ENCODE measurements at regions not wholly inside any gene's neighbourhood (a gene's known extent, or its start where the extent isn't known, plus 50 kb on each side); places are given as distances from the start of the nearest gene placed in this dataset.

GRCh38 chr3:71865727-71866126 is 80.8 kb upstream of the PROK2 start:
- DNase-seq (ENCODE audit: extremely low read depth, low read depth): no peak

- no peak for DNase-seq (ENCODE audit: extremely low read depth, low read depth)
These were observed 78.7 kb upstream of the PROK2 start for GRCh38 chr3:71863563-71864190.

DNA sequence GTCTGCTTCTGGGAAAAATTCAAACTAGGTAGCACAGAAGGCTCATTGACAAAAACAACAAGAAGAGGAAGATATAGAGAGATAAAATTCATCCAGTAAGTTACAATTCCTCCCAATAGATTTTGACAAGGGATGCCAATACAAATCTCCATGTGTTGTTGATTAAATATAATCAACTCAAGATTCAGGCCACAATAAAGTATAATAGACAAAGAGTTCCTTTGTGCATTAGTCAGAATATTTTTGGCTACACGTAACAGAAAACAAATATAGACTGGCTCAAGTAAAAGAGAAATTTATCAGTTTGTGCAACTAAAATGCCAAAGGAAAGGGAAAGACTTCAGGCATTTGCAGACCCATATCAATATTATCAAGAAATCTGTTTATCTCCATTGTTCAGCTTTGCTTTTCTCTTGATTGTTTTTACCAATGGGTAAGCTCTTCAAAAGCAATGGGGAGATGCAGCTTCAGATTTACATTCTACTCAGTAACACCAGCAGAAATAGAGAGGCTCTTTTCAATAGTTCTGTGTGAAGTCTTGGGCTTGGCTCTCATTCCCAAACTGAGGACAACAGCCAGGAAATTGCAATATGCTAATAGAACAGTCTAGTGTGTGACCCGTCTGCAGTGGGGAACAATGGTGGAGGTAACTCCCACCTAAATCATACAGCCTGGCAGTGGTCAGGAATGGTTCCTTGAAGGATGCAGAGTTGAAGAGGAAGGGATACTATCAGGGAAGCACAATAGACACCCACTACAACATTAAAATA is 77.6 kb upstream of the PROK2 start:
- no peak for DNase-seq (ENCODE audit: extremely low read depth, low read depth)

- peak; percentile 25 for DNase-seq (ENCODE audit: extremely low read depth, low read depth)
These were observed 74.2 kb upstream of the PROK2 start for GRCh38 chr3:71859123-71859519.

DNA sequence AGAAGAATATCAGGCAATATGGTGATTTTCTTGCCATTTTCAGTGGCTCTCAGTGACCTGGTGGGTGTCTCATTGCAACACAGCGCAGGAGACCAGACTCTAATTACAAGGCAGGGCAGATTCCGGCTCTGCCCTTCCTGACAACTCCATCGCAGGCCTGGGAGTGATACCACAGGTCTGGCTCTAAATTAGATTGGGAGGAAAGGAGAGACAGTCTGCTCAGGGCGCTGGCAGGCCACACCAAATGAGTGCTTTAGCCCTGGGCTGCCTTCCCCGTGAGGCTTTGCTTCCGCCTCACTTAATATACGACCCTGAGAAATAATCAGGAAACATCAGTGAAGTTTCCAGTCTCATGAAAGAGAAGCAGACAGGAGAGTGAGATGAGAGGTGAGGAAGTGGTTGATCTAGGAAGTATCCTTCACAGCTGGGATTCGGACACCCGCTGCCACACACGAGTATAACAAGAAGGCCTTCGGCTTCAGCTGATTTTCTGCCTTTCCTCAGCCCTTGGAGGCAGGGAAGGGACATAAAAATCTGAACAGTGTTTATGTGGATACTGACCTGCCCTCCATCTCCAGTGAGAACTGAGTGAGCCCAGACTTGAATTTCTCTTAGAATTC is 73.7 kb upstream of the PROK2 start:
- no peak for DNase-seq (ENCODE audit: extremely low read depth, low read depth)

GRCh38 chr3:71857956-71858355 is 73.0 kb upstream of the PROK2 start:
- DNase-seq (ENCODE audit: extremely low read depth, low read depth): no peak

DNA sequence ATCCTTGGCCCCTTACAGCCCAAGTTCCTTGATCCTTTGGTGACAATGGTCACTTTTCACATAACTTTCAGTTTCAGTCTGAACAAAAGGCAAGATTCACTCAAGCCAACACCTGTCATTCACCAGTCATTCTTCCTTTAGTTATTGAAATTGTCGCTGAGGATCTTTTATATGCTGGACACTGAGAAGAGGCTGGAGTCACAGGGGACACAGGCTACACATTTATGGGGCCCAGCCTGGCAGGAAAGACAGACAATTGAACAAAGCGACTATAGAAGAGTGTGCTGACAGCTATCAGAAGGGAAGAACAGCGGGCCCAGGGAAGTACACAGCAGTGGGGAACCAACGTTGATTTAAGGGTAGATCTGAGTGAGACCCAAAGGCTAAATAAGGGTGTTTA is 69.8 kb upstream of the PROK2 start:
- no peak for DNase-seq (ENCODE audit: extremely low read depth, low read depth)

DNA sequence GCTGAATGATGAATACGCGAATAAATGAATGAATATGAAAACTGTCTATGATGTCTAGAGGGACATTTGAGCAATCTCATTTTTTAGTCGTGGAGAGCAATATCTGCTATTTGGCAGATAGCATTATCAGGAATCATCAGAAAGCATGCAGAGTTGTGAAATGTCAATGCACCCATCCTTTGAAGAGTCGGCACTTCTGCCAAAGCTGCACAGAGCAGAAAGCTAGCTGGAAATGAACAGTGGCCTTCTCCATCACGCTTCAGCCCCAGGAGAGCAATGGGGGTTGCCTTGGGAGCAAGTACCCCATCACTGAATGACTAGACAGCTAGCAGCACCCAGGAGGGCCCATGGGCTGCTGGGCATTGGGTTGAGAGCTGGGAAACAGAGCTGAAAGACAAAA is 69.1 kb upstream of the PROK2 start:
- DNase-seq (ENCODE audit: extremely low read depth, low read depth): no peak

DNA sequence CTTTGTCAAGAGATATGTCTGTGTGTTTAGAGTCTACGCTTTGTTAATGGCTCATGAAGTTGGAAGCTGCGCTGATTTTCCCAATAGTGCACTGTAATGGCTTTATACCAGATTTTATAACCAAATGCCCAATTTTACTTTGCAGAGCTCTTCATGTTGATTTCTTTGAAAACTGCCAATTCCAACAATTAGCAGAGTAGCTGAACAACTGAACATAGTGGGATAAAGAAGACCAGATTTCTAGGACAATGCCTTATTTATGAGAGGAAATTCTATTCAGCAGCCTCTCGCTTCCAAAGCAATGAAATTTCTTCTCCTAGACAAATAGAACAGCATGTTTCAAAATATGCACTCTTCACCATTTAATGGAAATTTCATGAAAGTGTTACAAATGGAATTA is 66.9 kb upstream of the PROK2 start:
- no peak for DNase-seq (ENCODE audit: extremely low read depth, low read depth)

DNA sequence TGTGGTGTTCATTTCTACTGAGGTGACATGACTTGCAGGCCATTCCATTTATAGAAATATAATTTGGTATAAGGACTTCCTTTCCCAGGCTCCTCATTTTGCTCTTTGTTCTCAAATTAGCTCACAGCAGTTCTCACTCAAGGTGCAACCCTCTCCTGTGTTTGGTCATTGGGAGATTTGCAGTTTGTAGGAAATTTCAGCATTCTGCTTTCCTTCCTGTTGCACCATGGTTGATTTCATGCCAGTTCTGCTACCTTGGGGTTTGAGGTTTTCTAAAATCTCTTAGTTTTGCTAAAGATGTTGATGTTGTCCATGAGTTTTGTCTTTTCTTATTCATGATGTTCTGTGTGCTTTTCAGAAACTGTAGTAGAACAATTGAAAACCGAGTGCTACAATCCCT is 65.7 kb upstream of the PROK2 start:
- no peak for DNase-seq (ENCODE audit: extremely low read depth, low read depth)

DNA sequence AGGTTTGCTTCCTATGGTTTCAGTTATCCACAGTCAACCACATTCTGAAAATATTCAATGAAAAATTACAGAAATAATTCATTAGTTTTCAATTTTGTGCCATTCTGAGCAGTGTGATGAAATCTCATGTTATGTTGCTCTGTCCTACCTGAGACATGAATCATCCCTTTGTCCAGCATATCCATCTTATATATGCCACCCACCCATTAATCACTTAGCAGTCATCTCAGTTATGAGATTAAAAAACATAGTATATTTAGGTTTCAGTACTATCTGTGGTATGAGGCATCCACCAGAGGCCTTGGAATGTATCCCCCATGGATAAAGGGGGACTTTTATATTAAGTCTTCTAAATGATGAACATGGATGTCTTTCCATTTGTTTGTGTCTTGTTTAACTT is 64.7 kb upstream of the PROK2 start:
- no peak for DNase-seq (ENCODE audit: extremely low read depth, low read depth)

GRCh38 chr3:71847794-71848193 is 62.8 kb upstream of the PROK2 start:
- DNase-seq (ENCODE audit: extremely low read depth, low read depth): no peak

DNA sequence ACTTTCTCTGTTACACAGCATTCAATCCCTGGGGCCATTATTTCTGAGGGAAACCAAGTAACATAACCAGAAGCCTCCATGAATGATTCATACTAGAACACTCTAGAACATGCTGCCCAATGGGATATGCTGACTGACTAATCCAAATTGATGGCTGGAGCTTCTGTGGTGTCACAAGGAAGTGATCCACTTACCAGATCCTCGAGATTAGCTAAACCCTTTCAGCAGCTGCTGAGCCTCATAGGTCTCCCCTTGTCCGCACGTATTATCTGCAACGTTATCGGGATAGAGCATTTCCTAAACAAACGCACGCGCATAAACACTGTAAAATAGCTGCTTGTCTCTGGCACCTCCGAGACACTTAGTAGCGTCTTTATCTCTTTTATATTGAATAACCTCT is 61.2 kb upstream of the PROK2 start:
- no peak for DNase-seq (ENCODE audit: extremely low read depth, low read depth)

GRCh38 chr3:71843071-71843470 is 58.1 kb upstream of the PROK2 start:
- DNase-seq (ENCODE audit: extremely low read depth, low read depth): no peak

DNA sequence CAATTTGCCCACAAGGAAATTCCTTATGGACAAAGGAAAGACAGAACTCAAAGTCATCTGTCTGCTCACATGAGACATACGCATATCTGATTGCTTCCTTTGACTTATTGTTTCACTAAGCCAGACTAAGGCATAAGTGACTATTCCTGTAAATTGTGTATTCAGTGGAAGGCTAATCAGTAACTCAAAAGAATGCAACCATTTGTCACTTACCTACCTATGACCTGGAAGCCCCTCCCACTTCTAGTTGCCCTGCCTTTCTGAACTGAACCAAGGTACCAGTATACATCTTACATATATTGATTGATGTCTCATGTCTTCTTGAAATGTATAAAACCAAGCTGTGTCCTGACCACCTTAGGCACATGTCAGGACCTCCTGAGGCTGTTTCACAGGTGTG is 53.5 kb upstream of the PROK2 start:
- DNase-seq (ENCODE audit: extremely low read depth, low read depth): no peak

Small RNA genes lying in the stretch of these regions (small RNA-seq; reads per million reads assigned to genes)
- gene AC104435.1 (0 to 0.29 reads per million in 2 experiments), gene AC105265.1 (0 reads per million in 2 experiments), gene RNA5SP136 (0 reads per million in 2 experiments), gene RNU1-62P (0 to 0.12 reads per million in 2 experiments), gene UBE2Q2P9 (0 reads per million in 2 experiments)

Data from NCI-H460 (cell line).